NCI-H524 (cell line): ENCODE measurements at regions not wholly inside any gene's neighbourhood (a gene's known extent, or its start where the extent isn't known, plus 50 kb on each side); places are given as distances from the start of the nearest gene placed in this dataset.

ENCODE experiments used
- DNase-seq, 2 experiments: peaks; one replicate each; lab custom pipeline; 2025; lab: John Stamatoyannopoulos, UW

- DNase-seq = no peak
These were observed 344.5 kb upstream of the EEF2KMT start for GRCh38 chr16:5442054-5442453.

- DNase-seq = no peak
These were observed 341.0 kb upstream of the EEF2KMT start for GRCh38 chr16:5438591-5438990.

- no peak for DNase-seq
These were observed 336.0 kb upstream of the EEF2KMT start for GRCh38 chr16:5433587-5433986.

- no peak for DNase-seq
These were observed 334.6 kb upstream of the EEF2KMT start for GRCh38 chr16:5432166-5432565.

- DNase-seq = no peak
These were observed 333.0 kb upstream of the EEF2KMT start for GRCh38 chr16:5430598-5430997.

GRCh38 chr16:5428932-5429331 lies 331.3 kb upstream of the EEF2KMT start:
- no peak for DNase-seq

GRCh38 chr16:5427571-5427970 lies 330.0 kb upstream of the EEF2KMT start:
- no peak for DNase-seq

GRCh38 chr16:5422643-5423496 lies 325.3 kb upstream of the EEF2KMT start:
- no peak for DNase-seq

- DNase-seq = no peak
These were observed 324.5 kb upstream of the EEF2KMT start for GRCh38 chr16:5422047-5422446.

GRCh38 chr16:5416013-5416412 lies 318.4 kb upstream of the EEF2KMT start:
- no peak for DNase-seq

GRCh38 chr16:5415123-5415522 lies 317.5 kb upstream of the EEF2KMT start:
- DNase-seq = no peak

- DNase-seq = no peak
These were observed 315.1 kb upstream of the EEF2KMT start for GRCh38 chr16:5412731-5413130.

GRCh38 chr16:5398203-5398602 lies 300.6 kb upstream of the EEF2KMT start:
- no peak for DNase-seq

GRCh38 chr16:5396880-5397279 lies 299.3 kb upstream of the EEF2KMT start:
- DNase-seq = no peak

GRCh38 chr16:5393070-5393469 lies 295.5 kb upstream of the EEF2KMT start:
- no peak for DNase-seq

GRCh38 chr16:5386989-5387388 lies 289.4 kb upstream of the EEF2KMT start:
- no peak for DNase-seq

- DNase-seq = no peak
These were observed 288.2 kb upstream of the EEF2KMT start for GRCh38 chr16:5385811-5386210.

GRCh38 chr16:5385115-5385514 lies 287.5 kb upstream of the EEF2KMT start:
- DNase-seq = no peak

GRCh38 chr16:5383737-5384136 lies 286.1 kb upstream of the EEF2KMT start:
- DNase-seq = no peak

- DNase-seq = no peak
These were observed 284.9 kb upstream of the EEF2KMT start for GRCh38 chr16:5382484-5382883.

GRCh38 chr16:5381481-5381880 lies 283.9 kb upstream of the EEF2KMT start:
- DNase-seq = no peak

- DNase-seq = no peak
These were observed 282.4 kb upstream of the EEF2KMT start for GRCh38 chr16:5379954-5380353.

- no peak for DNase-seq
These were observed 280.9 kb upstream of the EEF2KMT start for GRCh38 chr16:5378531-5378930.

- DNase-seq = no peak
These were observed 279.8 kb upstream of the EEF2KMT start for GRCh38 chr16:5377280-5377898.
